22Rv1 (cell line): ENCODE measurements at regions not wholly inside any gene's neighbourhood (a gene's known extent, or its start where the extent isn't known, plus 50 kb on each side); places are given as distances from the start of the nearest gene placed in this dataset.

ENCODE experiments used
- ZFX ChIP-seq: fragments of 450-650 bp; IDR thresholded peaks from 2 replicates; pipeline ENCODE4 v1.6.1; 2017; ENCODE audit warnings: antibody characterized with exemption, borderline replicate concordance
- TF ChIP-seq, protein P1 (sequence below): fragments of 450-650 bp; IDR thresholded peaks from 2 replicates; pipeline ENCODE4 v1.5.1; 2017; ENCODE audit warnings: mild to moderate bottlenecking

DNA sequence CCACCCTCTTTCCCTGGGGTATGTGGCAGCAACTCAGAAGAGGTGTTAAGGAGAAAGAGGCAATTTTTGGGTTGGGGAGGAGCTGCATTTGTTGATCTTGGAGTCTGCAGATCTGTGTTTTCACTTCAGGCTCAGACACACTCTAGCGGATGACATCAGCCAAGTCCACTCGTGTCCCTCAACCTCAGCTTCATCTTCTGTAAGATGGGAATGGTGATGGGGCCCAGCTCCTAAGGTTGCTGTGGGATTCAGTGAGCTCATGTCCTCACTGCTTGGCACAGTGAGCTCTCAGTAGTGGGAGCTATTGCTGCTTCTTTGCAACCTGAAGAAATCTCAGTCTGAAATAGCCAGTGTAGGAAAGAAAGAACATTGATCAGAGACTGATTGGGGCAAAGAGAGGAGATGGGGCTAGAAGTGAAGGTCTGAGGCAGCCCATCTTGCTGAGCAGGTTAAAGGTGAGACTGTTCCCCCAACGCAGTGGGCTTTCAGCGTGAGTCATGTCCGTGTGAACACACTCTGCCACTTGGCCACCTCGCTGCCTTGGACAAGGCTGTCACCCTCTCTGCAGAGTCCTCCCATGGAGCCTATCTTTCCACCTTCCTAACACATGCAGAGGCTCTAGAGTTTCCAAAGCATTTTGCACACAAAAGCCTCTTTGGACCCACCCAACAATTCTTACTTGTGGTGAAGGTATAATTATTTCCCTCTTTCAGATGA, 56.0 kb upstream of the CITED4 start:
- TF ChIP-seq, protein P1, sequence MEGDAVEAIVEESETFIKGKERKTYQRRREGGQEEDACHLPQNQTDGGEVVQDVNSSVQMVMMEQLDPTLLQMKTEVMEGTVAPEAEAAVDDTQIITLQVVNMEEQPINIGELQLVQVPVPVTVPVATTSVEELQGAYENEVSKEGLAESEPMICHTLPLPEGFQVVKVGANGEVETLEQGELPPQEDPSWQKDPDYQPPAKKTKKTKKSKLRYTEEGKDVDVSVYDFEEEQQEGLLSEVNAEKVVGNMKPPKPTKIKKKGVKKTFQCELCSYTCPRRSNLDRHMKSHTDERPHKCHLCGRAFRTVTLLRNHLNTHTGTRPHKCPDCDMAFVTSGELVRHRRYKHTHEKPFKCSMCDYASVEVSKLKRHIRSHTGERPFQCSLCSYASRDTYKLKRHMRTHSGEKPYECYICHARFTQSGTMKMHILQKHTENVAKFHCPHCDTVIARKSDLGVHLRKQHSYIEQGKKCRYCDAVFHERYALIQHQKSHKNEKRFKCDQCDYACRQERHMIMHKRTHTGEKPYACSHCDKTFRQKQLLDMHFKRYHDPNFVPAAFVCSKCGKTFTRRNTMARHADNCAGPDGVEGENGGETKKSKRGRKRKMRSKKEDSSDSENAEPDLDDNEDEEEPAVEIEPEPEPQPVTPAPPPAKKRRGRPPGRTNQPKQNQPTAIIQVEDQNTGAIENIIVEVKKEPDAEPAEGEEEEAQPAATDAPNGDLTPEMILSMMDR: no peak
- TF ChIP-seq ZFX: no peak
